ENCODE measurements at regions not wholly inside any gene's neighbourhood (a gene's known extent, or its start where the extent isn't known, plus 50 kb on each side); places are given as distances from the start of the nearest gene placed in this dataset.

DNA sequence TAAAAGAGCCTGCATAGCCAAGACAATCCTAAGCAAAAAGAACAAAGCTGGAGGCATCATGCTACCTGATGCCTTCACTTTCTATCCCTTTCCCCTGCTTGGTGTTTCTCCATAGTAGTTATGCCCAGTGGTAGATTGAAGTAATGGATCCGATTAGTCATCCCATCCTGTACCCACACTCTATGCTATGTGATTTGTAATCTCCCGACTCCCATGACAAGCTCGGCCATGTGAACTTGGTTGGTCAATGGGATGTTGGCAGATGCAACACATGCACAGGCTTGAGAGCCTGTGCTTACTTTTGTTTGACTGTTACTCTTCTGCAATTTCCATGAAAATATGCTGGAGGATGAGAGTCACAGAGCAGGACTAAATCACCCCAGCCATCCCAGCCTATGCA, 334.9 kb upstream of the DPH6 start:
- Histone ChIP-seq H3K9me3 (replicated peaks in 1 of 3) (no peaks in the 10 kb centered on the region), H3K4me3 (no peak overlapping the region), H3K27ac (no peak overlapping the region), H3K36me3 (replicated peaks in 1 of 2) (no peaks in the 10 kb centered on the region), H3K27me3 (no peaks in the 10 kb centered on the region), H3K4me1 (replicated peaks in 1 of 2) (no peaks in the 10 kb centered on the region)
- WGBS, 4 donors = 83 to 100% (median 92%) methylated on average over 3 of the region's 3 CpGs
- TF ChIP-seq, protein P1, sequence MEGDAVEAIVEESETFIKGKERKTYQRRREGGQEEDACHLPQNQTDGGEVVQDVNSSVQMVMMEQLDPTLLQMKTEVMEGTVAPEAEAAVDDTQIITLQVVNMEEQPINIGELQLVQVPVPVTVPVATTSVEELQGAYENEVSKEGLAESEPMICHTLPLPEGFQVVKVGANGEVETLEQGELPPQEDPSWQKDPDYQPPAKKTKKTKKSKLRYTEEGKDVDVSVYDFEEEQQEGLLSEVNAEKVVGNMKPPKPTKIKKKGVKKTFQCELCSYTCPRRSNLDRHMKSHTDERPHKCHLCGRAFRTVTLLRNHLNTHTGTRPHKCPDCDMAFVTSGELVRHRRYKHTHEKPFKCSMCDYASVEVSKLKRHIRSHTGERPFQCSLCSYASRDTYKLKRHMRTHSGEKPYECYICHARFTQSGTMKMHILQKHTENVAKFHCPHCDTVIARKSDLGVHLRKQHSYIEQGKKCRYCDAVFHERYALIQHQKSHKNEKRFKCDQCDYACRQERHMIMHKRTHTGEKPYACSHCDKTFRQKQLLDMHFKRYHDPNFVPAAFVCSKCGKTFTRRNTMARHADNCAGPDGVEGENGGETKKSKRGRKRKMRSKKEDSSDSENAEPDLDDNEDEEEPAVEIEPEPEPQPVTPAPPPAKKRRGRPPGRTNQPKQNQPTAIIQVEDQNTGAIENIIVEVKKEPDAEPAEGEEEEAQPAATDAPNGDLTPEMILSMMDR (IDR thresholded peaks at IDR 0.05) = no peak
- no peak for TF ChIP-seq POLR2A (IDR thresholded peaks at IDR 0.05)
- DNase-seq = no peak
- intact Hi-C loops (cut with DNase I) = no loop called here

DNA sequence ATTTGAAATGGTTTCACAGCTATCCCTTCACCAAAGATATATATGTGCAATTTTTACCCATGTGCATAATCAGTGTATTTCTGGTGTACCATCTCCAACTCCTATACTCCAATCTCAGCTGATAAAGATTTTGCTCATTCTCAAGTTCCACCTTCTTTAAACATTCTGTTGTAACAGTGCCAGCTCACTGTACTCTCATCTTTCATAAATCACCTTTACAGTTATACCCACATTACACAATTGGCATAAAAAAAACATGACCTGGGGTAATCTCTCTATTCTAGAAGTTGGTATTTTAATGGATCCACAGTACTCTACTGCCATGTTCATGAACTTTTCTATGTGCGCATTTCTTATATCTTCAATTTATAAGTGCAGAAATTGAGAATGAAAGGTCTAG, 339.9 kb upstream of the DPH6 start:
- H3K4me1 ChIP-seq (replicated peaks in 1 of 2) = no peaks in the 10 kb centered on the region
- no peaks in the 10 kb centered on the region for H3K36me3 ChIP-seq (replicated peaks in 1 of 2)
- TF ChIP-seq POLR2A (IDR thresholded peaks at IDR 0.05) = no peak
- TF ChIP-seq, protein P1 (IDR thresholded peaks at IDR 0.05) = no peak
- intact Hi-C loops (cut with DNase I) = no loop called here
- no peak overlapping the region for H3K27ac ChIP-seq
- 86 to 96% (median 93%) methylated on average over 1 of the region's 1 CpG for WGBS, 4 donors
- no peak for DNase-seq
- H3K4me3 ChIP-seq = no peak overlapping the region
- H3K9me3 ChIP-seq (replicated peaks in 1 of 3) = no peaks in the 10 kb centered on the region
- H3K27me3 ChIP-seq = no peaks in the 10 kb centered on the region

DNA sequence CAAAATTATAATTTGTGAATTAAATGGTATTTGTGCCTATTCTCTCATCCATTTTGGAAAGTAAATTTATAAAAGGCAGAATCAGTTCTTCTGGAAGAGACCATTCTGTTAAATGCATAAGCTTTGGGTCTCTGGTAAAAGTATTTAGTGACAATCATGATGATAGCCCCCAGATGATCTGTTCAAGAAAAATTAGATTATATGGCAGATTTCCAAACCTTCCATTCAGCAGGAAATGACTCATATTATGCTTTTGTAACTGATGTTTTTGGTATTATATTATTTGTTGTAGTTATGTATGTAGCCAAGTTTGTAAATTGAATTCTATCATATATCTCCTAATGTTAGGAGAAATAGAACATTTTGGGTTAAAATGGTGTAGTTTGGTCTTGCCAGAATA, 340.8 kb upstream of the DPH6 start:
- Histone ChIP-seq H3K27ac (no peak overlapping the region), H3K4me1 (replicated peaks in 1 of 2) (no peaks in the 10 kb centered on the region), H3K36me3 (replicated peaks in 1 of 2) (no peaks in the 10 kb centered on the region), H3K4me3 (no peak overlapping the region), H3K27me3 (no peaks in the 10 kb centered on the region), H3K9me3 (replicated peaks in 1 of 3) (no peaks in the 10 kb centered on the region)
- intact Hi-C loops (cut with DNase I) = no loop called here
- TF ChIP-seq POLR2A (IDR thresholded peaks at IDR 0.05) = no peak
- TF ChIP-seq, protein P1 (IDR thresholded peaks at IDR 0.05) = no peak
- DNase-seq = no peak

DNA sequence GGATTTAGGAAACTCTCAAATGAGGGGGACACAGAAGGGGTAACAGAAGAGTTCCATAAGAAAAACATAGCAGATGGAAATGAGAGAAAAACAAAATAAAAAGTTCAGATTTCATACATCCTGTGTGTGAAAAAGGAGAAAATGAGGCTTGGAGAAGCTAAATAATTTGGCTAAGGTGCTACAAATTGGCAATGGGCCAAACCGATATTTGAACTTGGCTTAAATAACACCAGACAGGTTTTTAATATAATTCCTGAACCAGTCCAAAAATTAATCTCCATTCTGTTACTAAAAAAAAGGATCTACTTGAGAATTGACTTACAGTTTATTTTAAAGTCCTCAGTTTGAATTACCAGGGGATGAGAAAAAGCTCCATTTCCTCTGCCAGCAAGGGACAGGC, 342.9 kb upstream of the DPH6 start:
- no peak for DNase-seq
- TF ChIP-seq, protein P1 (IDR thresholded peaks at IDR 0.05) = no peak
- no peak for TF ChIP-seq POLR2A (IDR thresholded peaks at IDR 0.05)
- H3K27me3 ChIP-seq = no peaks in the 10 kb centered on the region
- no peaks in the 10 kb centered on the region for H3K36me3 ChIP-seq (replicated peaks in 1 of 2)
- H3K27ac ChIP-seq = no peak overlapping the region
- H3K4me3 ChIP-seq = no peak overlapping the region
- intact Hi-C loops (cut with DNase I) = no loop called here
- H3K9me3 ChIP-seq (replicated peaks in 1 of 3) = no peaks in the 10 kb centered on the region
- H3K4me1 ChIP-seq (replicated peaks in 1 of 2) = no peaks in the 10 kb centered on the region
- 54 to 85% (median 73%) methylated on average over 1 of the region's 1 CpG for WGBS, 4 donors

Data from adrenal gland (tissue), 9 donors.